Activated T-helper 9 cell treated with anti-CD3 and anti-CD28 coated beads, Interleukin-2, amount 50 U/mL, for 16 hours (primary cell): ENCODE measurements at regions not wholly inside any gene's neighbourhood (a gene's known extent, or its start where the extent isn't known, plus 50 kb on each side); places are given as distances from the start of the nearest gene placed in this dataset.

Experiments
- DNase-seq: peaks from one replicate; pipeline ENCODE4 v3.0.0-alpha.2; 2020; ENCODE audit warnings: low read depth

- DNase-seq, result no peak
These were observed 145.0 kb upstream of the ZMIZ1 start for GRCh38 chr10:78923647-78924318.

- DNase-seq, result no peak
These were observed 144.3 kb upstream of the ZMIZ1 start for GRCh38 chr10:78924319-78925003.

GRCh38 chr10:78925275-78925674 is 143.5 kb upstream of the ZMIZ1 start:
- no peak for DNase-seq

- DNase-seq, result no peak
These were observed 142.9 kb upstream of the ZMIZ1 start for GRCh38 chr10:78925800-78926319.

- DNase-seq, result no peak
These were observed 141.3 kb upstream of the ZMIZ1 start for GRCh38 chr10:78927257-78927995.

- no peak for DNase-seq
These were observed 140.4 kb upstream of the ZMIZ1 start for GRCh38 chr10:78928330-78928729.

- DNase-seq, result no peak
These were observed 139.2 kb upstream of the ZMIZ1 start for GRCh38 chr10:78929541-78929940.

GRCh38 chr10:78931321-78932053 is 137.3 kb upstream of the ZMIZ1 start:
- DNase-seq, result no peak

- no peak for DNase-seq
These were observed 136.7 kb upstream of the ZMIZ1 start for GRCh38 chr10:78932054-78932386.

- no peak for DNase-seq
These were observed 135.9 kb upstream of the ZMIZ1 start for GRCh38 chr10:78932861-78933260.

GRCh38 chr10:78933828-78934531 is 134.8 kb upstream of the ZMIZ1 start:
- DNase-seq, result no peak

GRCh38 chr10:78934532-78934898 is 134.3 kb upstream of the ZMIZ1 start:
- DNase-seq, result no peak

- DNase-seq, result no peak
These were observed 133.7 kb upstream of the ZMIZ1 start for GRCh38 chr10:78934994-78935602.

- no peak for DNase-seq
These were observed 132.9 kb upstream of the ZMIZ1 start for GRCh38 chr10:78935697-78936407.

- DNase-seq, result no peak
These were observed 132.1 kb upstream of the ZMIZ1 start for GRCh38 chr10:78936412-78937342.

GRCh38 chr10:78937393-78937792 is 131.4 kb upstream of the ZMIZ1 start:
- DNase-seq, result no peak

- no peak for DNase-seq
These were observed 130.7 kb upstream of the ZMIZ1 start for GRCh38 chr10:78937800-78938694.
